GM21360 (cell line): ENCODE measurements at regions not wholly inside any gene's neighbourhood (a gene's known extent, or its start where the extent isn't known, plus 50 kb on each side); places are given as distances from the start of the nearest gene placed in this dataset.
"Not testable (repeated sequence)": the region's sequence is repeated elsewhere in the genome, so short reads cannot be mapped to it uniquely, and the experiment has no call there.

ENCODE experiments used
- ATAC-seq: cut with Tn5 transposase; IDR thresholded peaks from one replicate; pipeline ENCODE4 v1.9.1; 2021; ENCODE audit warnings: mild to moderate bottlenecking, moderate library complexity; ENCODE audit not compliant: unreplicated experiment

DNA sequence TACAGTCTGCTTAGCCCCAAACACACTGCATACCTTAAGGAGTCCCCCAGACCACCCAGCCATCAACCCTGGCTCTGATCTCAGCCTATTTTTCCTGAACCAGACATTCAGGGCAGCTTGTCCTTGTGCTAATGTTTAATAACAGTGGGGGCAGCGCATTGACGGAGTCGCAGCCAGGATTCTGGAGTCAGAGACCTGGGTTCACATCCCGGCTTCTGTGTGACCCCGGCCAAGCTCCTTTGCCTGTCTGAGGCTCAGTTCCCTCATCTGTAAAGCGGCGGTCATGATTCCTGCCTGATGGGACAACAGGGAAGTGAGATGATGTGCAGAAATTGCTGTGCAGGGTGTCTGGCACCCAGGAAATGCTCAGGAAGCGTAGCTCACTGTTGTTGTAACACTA, 63.1 kb downstream of the MATN1 start:
- no peak for ATAC-seq

DNA sequence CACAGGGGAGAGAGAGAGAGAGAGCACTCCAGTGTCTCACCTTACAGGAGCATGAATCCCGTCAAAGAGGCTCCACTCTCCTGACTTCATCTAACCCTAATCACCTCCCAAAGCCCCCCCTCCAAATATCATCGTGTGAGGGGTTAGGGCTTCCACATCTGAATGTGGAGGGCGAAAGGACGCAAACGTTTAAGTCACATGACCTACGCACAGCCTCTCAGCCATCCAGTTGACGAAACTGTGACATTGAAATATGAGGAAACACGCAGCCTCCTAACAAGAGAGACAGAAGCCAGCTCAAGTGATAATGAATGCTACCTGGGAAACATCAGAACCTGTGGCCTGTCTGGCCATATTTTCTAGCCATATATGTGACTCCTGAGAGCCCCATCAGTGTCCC, 63.7 kb downstream of the MATN1 start:
- no peak for ATAC-seq

DNA sequence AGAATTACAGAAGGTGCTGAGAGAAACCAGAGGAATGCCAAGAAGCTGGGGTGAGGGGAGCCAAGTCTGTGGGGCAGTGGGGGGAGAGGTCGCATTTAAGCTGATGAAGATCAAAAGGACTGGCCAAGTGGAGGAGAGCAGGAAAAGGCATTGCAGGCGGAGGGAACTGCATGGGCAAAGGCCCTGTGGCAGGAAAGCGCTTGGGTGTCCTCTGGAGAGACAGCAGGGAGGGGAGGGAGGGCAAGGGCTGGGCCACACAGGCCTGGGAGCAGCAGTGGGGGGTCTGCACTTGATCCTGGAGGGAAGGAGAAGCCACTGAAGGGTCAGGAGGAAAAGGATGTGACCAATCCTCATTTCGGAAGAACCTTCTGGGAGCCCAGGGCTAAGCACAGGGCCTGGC, 65.0 kb downstream of the MATN1 start:
- not testable (repeated sequence) for ATAC-seq

DNA sequence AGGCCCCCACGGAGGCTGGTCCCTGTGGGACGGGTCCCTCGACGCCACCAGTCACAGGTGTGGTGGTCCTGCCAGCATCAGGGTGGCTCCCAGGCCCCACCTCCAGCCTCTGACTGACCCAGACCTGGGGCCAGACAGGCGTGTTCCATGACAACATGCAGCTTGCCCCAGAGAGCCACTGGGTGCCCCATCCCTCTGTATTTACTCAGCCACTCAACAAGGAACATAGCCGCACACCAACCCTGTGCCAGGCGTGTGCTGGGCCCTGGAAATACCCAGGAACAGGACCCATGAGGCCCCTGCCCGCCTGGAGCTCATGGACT, 65.4 kb downstream of the MATN1 start:
- no peak for ATAC-seq

DNA sequence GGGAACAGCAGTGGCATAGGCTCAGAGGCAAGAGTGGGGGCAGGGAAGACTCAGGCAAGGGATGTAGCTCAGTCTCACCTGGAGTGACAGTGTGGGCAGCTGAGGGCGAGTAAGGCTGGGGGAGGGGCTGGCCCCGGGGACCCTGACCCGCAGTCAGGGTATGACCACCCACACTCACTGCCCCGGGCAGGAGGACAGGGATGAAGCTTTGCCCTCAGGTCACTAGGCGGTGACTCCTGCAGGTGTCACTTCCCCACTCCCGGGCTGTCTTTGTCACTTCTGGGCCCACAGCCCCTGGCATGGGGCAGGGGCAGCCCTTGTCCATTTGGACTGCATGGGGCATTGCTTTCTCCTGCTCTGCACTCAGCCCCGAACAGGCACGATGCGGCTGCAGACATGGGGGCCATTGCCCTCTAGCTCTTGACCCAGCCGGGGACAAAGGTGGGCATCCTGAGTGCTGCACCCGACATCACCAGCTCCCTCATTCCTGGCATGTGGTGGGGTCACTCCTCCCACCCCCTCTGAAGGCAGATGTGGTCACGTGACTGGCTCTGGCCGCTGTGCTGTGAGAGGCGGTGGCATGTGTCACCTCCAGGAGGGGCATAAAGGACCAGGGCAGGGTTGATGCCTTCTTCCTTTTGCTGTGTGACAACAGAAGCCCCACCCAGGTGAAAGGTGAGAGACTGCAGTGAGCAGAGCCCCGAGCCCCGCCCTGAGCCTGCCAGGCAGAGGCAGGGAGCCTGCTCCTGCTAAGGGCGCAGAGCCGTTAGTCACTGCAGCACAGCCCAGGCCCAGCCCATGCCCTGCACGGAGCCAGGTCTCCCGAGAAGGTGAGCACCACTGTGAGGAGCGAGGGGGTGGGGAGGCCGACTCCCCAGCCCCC, 66.0 kb downstream of the MATN1 start:
- no peak for ATAC-seq

DNA sequence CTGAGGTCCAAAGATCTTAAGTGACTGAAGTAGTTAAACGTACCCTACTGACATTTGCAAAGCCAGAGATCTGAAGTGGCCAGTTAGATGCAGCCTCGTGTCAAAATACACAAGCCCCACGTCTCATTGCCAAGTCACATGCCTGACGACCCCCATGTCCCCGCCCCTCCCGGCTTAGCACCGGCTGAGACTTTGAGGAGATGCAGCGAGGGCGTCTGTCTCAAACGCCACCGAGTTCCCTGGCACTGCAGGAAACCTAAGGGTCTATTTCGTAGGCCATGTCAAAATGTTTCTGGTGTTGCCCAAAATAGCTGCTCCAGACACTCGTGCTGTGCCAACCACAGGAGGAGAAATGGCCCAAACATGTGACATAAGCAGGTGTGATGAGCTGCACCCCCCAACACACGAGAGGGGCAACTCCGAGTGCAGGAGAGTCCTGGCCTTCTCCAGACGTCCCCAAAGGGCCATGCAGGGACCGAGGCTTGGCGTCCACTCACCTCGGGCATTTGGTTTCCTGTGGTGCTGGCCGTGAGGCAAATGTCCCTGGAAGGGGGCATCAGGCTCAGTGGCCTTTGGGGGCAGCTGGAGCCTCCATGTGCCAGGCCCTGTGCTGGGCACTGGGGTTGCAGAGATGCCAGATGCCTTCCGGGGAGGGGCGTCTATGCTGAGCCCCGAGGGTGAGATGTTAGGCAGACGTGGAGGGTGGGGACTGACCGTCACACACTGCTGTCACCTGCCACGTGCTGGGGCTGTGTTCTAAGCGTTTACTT, 67.0 kb downstream of the MATN1 start:
- ATAC-seq, result no peak

DNA sequence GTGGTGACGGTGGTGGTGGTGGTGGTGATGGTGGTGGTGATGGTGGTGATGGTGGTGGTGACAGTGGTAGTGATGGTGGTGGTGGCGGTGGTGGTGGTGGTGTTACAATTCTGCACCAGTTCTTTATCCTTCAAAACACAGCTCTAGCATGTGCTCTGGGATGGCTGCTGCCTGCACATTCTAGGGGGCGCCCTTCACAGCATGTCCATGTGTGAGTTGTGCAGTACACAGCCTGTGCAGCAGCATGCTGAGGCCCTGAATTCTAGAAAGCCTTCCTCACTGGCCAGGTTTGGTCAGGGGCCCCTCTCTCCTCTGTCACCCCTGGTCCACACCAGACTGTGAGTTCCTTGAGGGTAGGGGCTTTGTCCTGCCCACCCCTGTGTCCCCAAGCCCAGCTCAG, 67.7 kb downstream of the MATN1 start:
- no peak for ATAC-seq

DNA sequence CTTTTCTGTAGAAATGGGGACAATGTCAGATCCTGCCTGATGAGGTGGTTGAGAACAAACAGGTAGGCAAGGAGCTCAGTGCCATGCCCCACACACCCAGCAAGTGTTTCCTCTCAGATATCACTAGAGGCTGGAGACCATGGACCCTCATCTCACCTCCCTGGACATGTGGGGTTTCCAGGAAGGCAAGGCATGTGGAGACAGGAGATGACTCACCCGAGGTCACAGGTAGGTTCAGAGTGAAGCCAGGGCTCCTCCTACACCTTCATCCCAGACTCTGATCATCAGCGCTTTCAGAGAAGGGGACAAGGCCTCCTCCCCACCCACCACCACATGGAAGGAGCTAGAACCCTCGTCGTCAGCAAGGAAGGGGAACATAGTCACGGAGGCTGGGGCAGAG, 69.2 kb downstream of the MATN1 start:
- ATAC-seq, result no peak

DNA sequence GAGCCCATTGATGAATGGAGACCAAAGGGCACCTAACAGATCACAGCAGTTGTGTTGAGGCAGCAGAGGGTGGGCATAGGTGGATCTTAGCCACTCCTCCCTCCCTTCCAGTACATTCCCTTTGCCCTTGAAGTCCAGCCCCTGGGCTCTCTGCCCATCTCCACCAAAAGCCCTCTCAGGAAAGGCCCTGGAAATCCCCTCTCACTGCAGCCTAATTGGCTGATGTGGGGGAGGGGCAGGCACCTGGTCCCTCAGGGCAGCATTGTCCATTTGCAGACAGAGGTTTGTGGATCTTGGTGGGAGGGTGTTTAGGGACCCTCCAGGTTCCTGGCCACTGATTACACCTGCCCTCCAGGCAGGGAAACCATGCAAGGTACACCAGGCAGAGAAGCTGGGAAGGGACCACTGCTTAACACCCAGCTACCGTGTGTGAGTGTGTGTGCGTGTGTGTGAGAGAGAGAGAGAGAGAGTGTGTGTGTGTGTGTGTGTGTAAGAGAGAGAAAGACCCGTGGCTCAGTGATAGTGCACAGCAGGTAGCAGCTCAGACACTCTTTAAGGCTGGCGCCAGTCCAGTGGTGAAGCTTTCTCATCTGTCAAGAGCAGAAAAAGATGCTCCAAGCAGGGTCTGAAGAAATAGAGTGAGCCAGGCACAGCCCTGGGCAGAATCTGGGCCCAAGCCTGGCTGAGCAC, 71.1 kb downstream of the MATN1 start:
- ATAC-seq, result no peak

DNA sequence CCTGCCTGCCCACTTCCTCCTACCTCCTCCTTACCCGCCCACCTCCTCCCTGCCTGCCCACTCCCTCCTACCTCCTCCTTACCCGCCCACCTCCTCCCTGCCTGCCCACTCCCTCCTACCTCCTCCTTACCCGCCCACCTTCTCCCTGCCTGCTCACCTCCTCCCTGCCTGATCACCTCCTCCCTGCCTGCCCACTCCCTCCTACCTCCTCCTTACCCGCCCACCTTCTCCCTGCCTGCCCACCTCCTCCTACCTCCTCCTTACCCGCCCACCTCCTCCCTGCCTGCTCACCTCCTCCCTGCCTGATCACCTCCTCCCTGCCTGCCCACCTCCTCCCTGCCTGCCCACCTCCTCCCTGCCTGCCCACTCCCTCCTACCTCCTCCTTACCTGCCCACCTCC, 72.0 kb downstream of the MATN1 start:
- not testable (repeated sequence) for ATAC-seq

DNA sequence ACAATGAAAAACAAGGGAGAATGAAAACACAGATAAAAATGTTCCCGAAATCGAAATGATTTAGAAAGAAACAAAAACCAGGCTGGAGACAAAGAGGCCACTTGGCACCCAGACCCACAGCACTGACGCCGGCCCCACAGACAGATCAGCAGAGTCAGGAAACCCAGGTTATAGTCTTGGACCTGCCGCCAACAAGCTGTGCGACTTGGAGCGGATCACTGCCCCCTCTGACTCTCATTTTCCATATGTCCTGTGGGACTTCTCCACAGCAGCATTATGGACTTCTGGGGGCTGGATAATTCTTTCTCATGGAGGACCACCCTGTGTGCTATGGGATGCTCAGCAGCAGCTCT, 72.4 kb downstream of the MATN1 start:
- ATAC-seq, result no peak

DNA sequence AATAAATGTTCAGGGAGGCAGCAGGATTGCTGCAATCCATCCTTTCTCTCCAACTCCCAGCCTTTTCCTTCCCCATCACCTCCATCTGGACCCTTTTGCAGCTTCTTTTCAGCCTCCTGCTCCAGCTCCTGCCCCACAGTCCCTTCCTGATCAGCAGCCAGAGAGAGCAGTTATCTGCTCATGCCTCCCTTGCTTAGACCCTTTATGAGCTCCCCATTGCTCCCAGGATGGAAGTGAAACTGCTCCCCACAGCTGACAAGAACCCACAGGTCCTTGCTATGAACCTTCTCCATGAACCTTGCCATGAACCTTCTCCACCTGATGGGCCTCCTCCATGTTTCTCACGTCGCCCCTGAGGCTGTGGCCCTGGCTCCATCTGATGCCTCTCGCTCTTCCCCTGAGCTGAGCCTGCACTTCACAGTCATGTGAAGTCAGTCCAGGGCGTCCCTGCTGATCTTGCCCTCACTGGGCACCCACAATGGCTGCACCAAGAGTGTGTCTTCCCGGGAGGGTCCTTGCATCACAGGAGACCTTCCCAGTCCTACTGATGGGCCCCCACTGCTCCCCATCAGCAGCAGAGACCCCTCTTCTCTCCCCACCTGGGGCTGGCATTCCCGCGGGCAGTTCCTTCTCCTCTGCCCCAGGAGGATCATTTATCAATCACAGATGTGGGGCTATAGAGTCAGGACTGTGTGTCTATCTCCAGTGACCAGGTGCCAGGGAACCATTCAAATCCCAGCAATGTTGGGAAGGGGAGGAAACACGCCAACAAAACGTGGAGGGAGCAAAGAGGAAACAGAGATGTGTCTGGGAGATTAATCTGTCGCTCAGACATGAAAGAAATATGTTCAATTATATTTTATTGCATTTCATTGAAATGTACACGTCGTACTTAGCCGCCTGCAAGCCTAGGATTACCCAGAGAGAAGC, 73.1 kb downstream of the MATN1 start:
- ATAC-seq, result no peak

DNA sequence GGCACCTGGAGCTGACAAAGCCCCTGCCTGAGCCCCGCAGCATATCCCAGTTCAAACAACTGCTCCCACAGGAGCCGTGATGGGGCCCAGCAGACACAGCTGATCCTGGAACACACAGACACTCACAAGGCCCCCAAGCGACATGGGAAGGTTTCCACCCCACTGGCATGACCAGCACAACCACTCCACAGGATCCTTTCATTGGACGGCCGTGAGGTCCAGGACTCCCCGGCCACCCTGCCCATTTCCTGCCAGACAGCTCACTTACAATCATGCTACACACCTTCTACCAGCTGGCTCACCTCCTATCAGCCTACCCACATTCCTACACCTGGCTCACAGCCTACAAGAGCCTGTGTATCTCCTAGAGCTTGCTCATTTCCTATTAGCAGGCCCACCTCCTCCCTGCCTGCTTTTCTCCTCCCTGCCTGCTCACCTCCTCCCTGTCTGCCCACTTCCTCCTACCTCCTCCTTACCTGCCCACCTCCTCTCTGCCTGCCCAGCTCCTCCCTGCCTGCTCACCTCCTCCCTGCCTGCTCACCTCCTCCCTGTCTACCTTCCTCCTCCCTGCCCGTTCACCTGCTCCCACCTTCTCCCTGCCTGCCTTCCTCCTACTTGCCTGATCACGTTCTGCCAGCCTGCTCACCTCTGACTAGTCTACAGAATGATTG, 73.9 kb downstream of the MATN1 start:
- ATAC-seq, result no peak

DNA sequence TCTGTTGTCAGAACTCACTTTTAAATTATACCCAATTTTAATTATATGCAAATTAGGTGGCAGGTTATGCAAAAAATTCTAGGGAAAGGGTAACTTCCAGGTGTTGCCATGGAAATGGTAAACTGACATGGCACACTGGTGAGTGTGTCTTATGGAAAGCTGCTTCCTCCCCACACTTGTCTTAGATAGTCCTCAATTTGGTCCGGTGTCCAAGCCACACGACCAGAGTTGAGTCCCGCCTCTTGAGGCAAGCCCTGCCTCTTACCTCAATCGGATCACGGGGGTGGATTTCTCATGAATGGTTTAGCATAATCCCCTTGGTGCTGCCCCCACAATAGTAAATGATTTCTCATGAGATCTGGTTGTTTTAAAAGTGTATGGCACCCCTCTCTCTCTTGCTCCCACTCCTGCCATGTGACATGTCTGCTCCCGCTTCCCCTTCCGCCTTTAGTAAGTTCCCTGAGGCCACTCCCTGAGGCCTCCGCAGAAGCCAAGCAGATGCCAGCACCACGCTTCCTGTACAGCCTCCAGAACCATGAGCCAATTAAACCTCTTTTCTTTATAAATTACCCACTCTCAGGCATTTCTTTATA, 74.9 kb downstream of the MATN1 start:
- ATAC-seq, result no peak

DNA sequence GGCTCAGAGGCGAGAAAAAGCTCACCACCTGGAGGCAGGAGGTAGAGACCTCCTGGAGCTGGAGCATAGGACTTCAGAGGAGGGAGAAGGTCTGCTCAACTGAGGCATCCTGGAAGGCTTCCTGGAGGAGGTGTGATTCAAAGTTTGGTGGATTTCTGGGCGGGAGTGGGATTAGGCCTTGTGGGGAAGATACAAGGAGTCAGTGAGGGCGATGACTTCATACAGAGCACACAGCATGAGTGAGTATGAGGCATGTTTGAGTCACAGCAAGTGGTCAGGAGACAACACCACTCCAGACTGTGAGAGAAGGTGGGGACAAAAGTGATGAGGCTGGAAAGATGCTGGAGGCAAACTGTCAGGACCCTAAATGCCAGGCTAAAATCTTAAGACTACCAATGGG, 77.6 kb downstream of the MATN1 start:
- ATAC-seq, result no peak

DNA sequence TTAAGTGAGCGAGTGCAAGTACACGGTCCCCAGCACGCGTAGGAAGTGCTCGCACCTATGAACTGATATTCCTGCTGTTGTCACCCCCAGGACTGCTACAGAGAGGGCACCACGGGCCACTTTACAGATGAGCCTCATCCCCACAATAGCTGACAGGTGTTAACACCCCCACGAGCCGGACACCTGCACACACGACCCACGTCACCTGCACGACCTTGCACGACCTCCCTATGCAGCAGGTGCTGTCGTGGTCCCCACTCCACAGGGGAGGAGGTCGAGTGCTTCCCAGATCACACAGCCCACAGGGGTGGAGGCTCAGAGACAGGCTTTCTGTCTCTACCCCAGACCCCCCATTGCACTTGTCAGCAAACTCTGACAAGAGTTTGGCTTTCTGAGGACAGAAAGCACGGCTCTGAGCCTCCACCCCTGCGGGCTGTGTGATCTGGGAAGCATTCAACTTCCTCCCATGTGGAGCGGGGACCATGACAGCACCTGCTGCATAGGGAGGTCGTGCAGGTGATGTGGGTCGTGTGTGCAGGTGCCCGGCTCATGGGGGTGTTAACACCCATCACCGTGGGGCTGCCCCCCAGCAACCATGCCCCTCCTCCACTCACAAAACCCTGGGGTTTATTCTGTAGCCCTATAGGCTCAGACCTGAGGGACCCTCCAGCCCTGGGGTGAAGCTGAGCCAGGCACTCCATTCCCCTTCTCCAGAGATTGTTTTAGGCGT, 80.8 kb downstream of the MATN1 start:
- no peak for ATAC-seq

DNA sequence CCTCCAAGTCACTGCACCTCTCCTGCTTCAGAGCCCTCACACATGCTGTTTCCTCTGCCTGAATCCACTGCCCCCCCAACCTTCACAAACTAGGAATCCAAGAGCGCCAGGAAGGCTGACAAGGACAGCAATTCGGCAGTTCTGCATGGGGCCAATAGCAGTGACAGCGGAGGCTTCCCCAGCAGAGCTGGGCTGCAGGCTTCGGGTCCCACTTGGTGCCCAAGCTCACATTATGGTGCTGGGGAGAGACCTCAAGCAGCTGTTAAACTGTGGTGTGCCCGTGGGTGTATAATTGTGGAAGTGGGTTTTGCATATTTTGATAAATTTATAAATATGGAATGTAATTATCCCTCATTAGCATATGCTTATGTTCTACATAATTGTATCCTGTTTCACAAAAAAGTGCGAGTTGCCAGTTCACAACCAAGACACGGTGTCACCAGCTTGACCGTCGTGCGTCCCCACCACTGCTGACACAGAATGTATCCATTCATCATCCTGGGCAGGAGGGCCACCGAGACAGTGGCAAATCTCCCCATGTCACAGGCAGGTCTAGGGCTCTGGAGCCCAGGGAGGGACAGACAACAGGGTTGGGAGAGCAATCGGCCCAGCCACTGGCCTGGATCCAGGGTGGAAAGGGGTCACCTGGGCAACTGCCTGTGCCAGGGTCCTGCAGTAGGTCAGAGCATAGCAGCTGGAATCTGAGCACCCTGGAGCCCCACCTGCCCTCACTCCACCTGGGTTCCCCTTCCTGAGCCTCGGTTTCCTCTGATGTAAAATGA, 81.6 kb downstream of the MATN1 start:
- ATAC-seq, result no peak

DNA sequence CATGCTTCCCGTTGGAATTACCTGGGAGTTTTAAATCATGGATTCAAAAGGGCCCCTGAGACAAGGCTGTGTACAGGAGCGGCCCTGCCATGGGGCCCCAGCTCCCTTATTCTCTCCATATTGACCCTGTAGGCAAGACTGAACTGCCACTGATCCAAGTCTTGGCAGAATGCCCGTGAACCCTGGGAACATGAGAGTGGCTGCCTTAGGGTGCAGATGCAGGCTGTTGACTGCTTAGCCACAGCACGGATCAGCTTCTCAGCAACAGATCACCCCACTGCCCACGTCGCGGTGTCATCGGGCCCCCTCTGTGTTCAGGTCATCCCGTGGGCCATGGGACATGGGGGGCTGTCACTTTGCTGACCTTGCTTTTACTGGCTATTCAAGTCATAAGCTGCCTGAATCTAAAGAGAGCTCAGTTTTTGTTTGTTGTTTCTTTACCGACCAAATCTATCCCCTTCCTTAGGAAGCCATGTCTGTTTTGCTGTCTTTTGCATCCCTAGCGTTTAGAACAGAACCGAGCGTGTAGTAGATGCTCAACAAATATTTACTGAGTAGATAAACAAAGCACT, 83.4 kb downstream of the MATN1 start:
- ATAC-seq, result no peak
